Stimulated activated CD8-positive, alpha-beta memory T cell treated with anti-CD3 and anti-CD28 coated beads, Interleukin-7, amount 100 ng/mL, for 24 hours (primary cell): ENCODE measurements at regions not wholly inside any gene's neighbourhood (a gene's known extent, or its start where the extent isn't known, plus 50 kb on each side); places are given as distances from the start of the nearest gene placed in this dataset.

ENCODE experiments used
- DNase-seq: peaks from one replicate; pipeline ENCODE4 v3.0.0-alpha.2; 2020; ENCODE audit warnings: low read depth

- DNase-seq: no peak
Observed at GRCh38 chr5:118687661-118688621, 300.4 kb downstream of the DTWD2 start.

GRCh38 chr5:118687100-118687499, 301.2 kb downstream of the DTWD2 start:
- no peak for DNase-seq

GRCh38 chr5:118681655-118682054, 306.7 kb downstream of the DTWD2 start:
- DNase-seq: no peak

GRCh38 chr5:118679264-118679940, 308.9 kb downstream of the DTWD2 start:
- no peak for DNase-seq

GRCh38 chr5:118678746-118679145, 309.6 kb downstream of the DTWD2 start:
- no peak for DNase-seq

GRCh38 chr5:118675247-118675646, 313.1 kb downstream of the DTWD2 start:
- DNase-seq: no peak

GRCh38 chr5:118657576-118657975, 330.8 kb downstream of the DTWD2 start:
- no peak for DNase-seq

- no peak for DNase-seq
Observed at GRCh38 chr5:118653872-118654271, 334.5 kb downstream of the DTWD2 start.

GRCh38 chr5:118653183-118653582, 335.2 kb downstream of the DTWD2 start:
- no peak for DNase-seq

GRCh38 chr5:118651002-118651401, 337.3 kb downstream of the DTWD2 start:
- no peak for DNase-seq

GRCh38 chr5:118647587-118647986, 340.8 kb downstream of the DTWD2 start:
- no peak for DNase-seq

GRCh38 chr5:118646917-118647316, 341.4 kb downstream of the DTWD2 start:
- DNase-seq: no peak

GRCh38 chr5:118637947-118638670, 350.2 kb downstream of the DTWD2 start:
- DNase-seq: no peak

- DNase-seq: no peak
Observed at GRCh38 chr5:118628660-118629354, 359.5 kb downstream of the DTWD2 start.

GRCh38 chr5:118620233-118620632, 368.1 kb downstream of the DTWD2 start:
- no peak for DNase-seq

- DNase-seq: no peak
Observed at GRCh38 chr5:118619823-118620222, 368.5 kb downstream of the DTWD2 start.

- no peak for DNase-seq
Observed at GRCh38 chr5:118616281-118616680, 372.1 kb downstream of the DTWD2 start.

GRCh38 chr5:118614731-118615456, 373.5 kb downstream of the DTWD2 start:
- DNase-seq: no peak

- no peak for DNase-seq
Observed at GRCh38 chr5:118611332-118611945, 376.9 kb downstream of the DTWD2 start.

GRCh38 chr5:118606940-118607339, 381.4 kb downstream of the DTWD2 start:
- no peak for DNase-seq

GRCh38 chr5:118605761-118606160, 382.6 kb downstream of the DTWD2 start:
- DNase-seq: no peak
